ENCODE measurements at regions not wholly inside any gene's neighbourhood (a gene's known extent, or its start where the extent isn't known, plus 50 kb on each side); places are given as distances from the start of the nearest gene placed in this dataset.

- ATAC-seq (no peak), DNase-seq (no peak)
- POLR2A ChIA-PET, result no interaction called here
- no peak overlapping the region for H3K27ac Mint-ChIP-seq
- no peaks in the 10 kb centered on the region for H3K36me3 Mint-ChIP-seq (ENCODE audit: low read depth)
- CTCF ChIA-PET, result no interaction called here
- no peak overlapping the region for H3K4me3 Mint-ChIP-seq
- H3K27me3 Mint-ChIP-seq (ENCODE audit: low read depth), result no peaks in the 10 kb centered on the region
- H3K9me3 Mint-ChIP-seq (ENCODE audit: insufficient read depth), result no peaks in the 10 kb centered on the region
- H3K4me1 Mint-ChIP-seq (ENCODE audit: low read depth), result no peaks in the 10 kb centered on the region
Measured at GRCh38 chr11:133606124-133606523, 73.8 kb upstream of the OPCML start.

GRCh38 chr11:133605482-133605881 is 73.2 kb upstream of the OPCML start:
- Mint-ChIP-seq H3K4me1 (ENCODE audit: low read depth) (no peaks in the 10 kb centered on the region), H3K27ac (no peak overlapping the region), H3K36me3 (ENCODE audit: low read depth) (no peaks in the 10 kb centered on the region), H3K4me3 (no peak overlapping the region), H3K9me3 (ENCODE audit: insufficient read depth) (no peaks in the 10 kb centered on the region), H3K27me3 (ENCODE audit: low read depth) (no peaks in the 10 kb centered on the region)
- ATAC-seq (no peak), DNase-seq (no peak)
- ChIA-PET CTCF (no interaction called here), POLR2A (no interaction called here)

GRCh38 chr11:133601641-133602040 is 69.3 kb upstream of the OPCML start:
- Mint-ChIP-seq H3K4me1 (ENCODE audit: low read depth) (no peaks in the 10 kb centered on the region), H3K27ac (no peak overlapping the region), H3K27me3 (ENCODE audit: low read depth) (no peaks in the 10 kb centered on the region), H3K36me3 (ENCODE audit: low read depth) (no peaks in the 10 kb centered on the region), H3K9me3 (ENCODE audit: insufficient read depth) (no peaks in the 10 kb centered on the region), H3K4me3 (no peak overlapping the region)
- DNase-seq, result no peak
- POLR2A ChIA-PET, result no interaction called here
- ATAC-seq, result no peak
- CTCF ChIA-PET, result no interaction called here

- no peak overlapping the region for H3K4me3 Mint-ChIP-seq
- no peaks in the 10 kb centered on the region for H3K27me3 Mint-ChIP-seq (ENCODE audit: low read depth)
- no peaks in the 10 kb centered on the region for H3K36me3 Mint-ChIP-seq (ENCODE audit: low read depth)
- no peaks in the 10 kb centered on the region for H3K9me3 Mint-ChIP-seq (ENCODE audit: insufficient read depth)
- no peak overlapping the region for H3K27ac Mint-ChIP-seq
- CTCF ChIA-PET, result no interaction called here
- ATAC-seq (no peak), DNase-seq (no peak)
- H3K4me1 Mint-ChIP-seq (ENCODE audit: low read depth), result no peaks in the 10 kb centered on the region
- POLR2A ChIA-PET, result no interaction called here
Measured at GRCh38 chr11:133600786-133601185, 68.5 kb upstream of the OPCML start.

- no peaks in the 10 kb centered on the region for H3K9me3 Mint-ChIP-seq (ENCODE audit: insufficient read depth)
- H3K27ac Mint-ChIP-seq, result no peak overlapping the region
- DNase-seq (no peak), ATAC-seq (no peak)
- no peaks in the 10 kb centered on the region for H3K4me1 Mint-ChIP-seq (ENCODE audit: low read depth)
- CTCF ChIA-PET, result no interaction called here
- no peak overlapping the region for H3K4me3 Mint-ChIP-seq
- POLR2A ChIA-PET, result no interaction called here
- no peaks in the 10 kb centered on the region for H3K27me3 Mint-ChIP-seq (ENCODE audit: low read depth)
- H3K36me3 Mint-ChIP-seq (ENCODE audit: low read depth), result no peaks in the 10 kb centered on the region
Measured at GRCh38 chr11:133600306-133600705, 68.0 kb upstream of the OPCML start.

GRCh38 chr11:133598906-133599305 is 66.6 kb upstream of the OPCML start:
- no peak overlapping the region for H3K4me3 Mint-ChIP-seq
- no peaks in the 10 kb centered on the region for H3K36me3 Mint-ChIP-seq (ENCODE audit: low read depth)
- POLR2A ChIA-PET, result no interaction called here
- no peaks in the 10 kb centered on the region for H3K9me3 Mint-ChIP-seq (ENCODE audit: insufficient read depth)
- no peak for DNase-seq
- ATAC-seq, result no peak
- H3K4me1 Mint-ChIP-seq (ENCODE audit: low read depth), result no peaks in the 10 kb centered on the region
- no peaks in the 10 kb centered on the region for H3K27me3 Mint-ChIP-seq (ENCODE audit: low read depth)
- CTCF ChIA-PET, result no interaction called here
- no peak overlapping the region for H3K27ac Mint-ChIP-seq

GRCh38 chr11:133597236-133597635 is 64.9 kb upstream of the OPCML start:
- H3K4me1 Mint-ChIP-seq (ENCODE audit: low read depth), result no peaks in the 10 kb centered on the region
- no peak for ATAC-seq
- H3K36me3 Mint-ChIP-seq (ENCODE audit: low read depth), result no peaks in the 10 kb centered on the region
- no peaks in the 10 kb centered on the region for H3K9me3 Mint-ChIP-seq (ENCODE audit: insufficient read depth)
- DNase-seq, result no peak
- H3K27ac Mint-ChIP-seq, result no peak overlapping the region
- ChIA-PET POLR2A (no interaction called here), CTCF (no interaction called here)
- no peaks in the 10 kb centered on the region for H3K27me3 Mint-ChIP-seq (ENCODE audit: low read depth)
- no peak overlapping the region for H3K4me3 Mint-ChIP-seq

GRCh38 chr11:133595998-133596590 is 63.8 kb upstream of the OPCML start:
- no peaks in the 10 kb centered on the region for H3K36me3 Mint-ChIP-seq (ENCODE audit: low read depth)
- H3K9me3 Mint-ChIP-seq (ENCODE audit: insufficient read depth), result no peaks in the 10 kb centered on the region
- no peak overlapping the region for H3K27ac Mint-ChIP-seq
- ChIA-PET CTCF (no interaction called here), POLR2A (no interaction called here)
- no peaks in the 10 kb centered on the region for H3K4me1 Mint-ChIP-seq (ENCODE audit: low read depth)
- H3K4me3 Mint-ChIP-seq, result no peak overlapping the region
- H3K27me3 Mint-ChIP-seq (ENCODE audit: low read depth), result no peaks in the 10 kb centered on the region
- DNase-seq (no peak), ATAC-seq (no peak)

- no peaks in the 10 kb centered on the region for H3K9me3 Mint-ChIP-seq (ENCODE audit: insufficient read depth)
- H3K4me3 Mint-ChIP-seq, result no peak overlapping the region
- DNase-seq (no peak), ATAC-seq (no peak)
- H3K4me1 Mint-ChIP-seq (ENCODE audit: low read depth), result no peaks in the 10 kb centered on the region
- no peaks in the 10 kb centered on the region for H3K36me3 Mint-ChIP-seq (ENCODE audit: low read depth)
- H3K27me3 Mint-ChIP-seq (ENCODE audit: low read depth), result no peaks in the 10 kb centered on the region
- POLR2A ChIA-PET, result no interaction called here
- CTCF ChIA-PET, result no interaction called here
- H3K27ac Mint-ChIP-seq, result no peak overlapping the region
Measured at GRCh38 chr11:133593036-133593435, 60.7 kb upstream of the OPCML start.

GRCh38 chr11:133586903-133587517 is 54.7 kb upstream of the OPCML start:
- CTCF ChIA-PET, result no interaction called here

GRCh38 chr11:133582750-133583149 is 50.4 kb upstream of the OPCML start:
- no peaks in the 10 kb centered on the region for H3K27me3 Mint-ChIP-seq (ENCODE audit: low read depth)
- no peaks in the 10 kb centered on the region for H3K9me3 Mint-ChIP-seq (ENCODE audit: insufficient read depth)
- ChIA-PET CTCF (no interaction called here), POLR2A (no interaction called here)
- no peak overlapping the region for H3K4me3 Mint-ChIP-seq
- no peaks in the 10 kb centered on the region for H3K4me1 Mint-ChIP-seq (ENCODE audit: low read depth)
- ATAC-seq (no peak), DNase-seq (no peak)
- H3K27ac Mint-ChIP-seq, result no peak overlapping the region
- H3K36me3 Mint-ChIP-seq (ENCODE audit: low read depth), result no peaks in the 10 kb centered on the region

More at GRCh38 chr11:133586903-133587517, 54.7 kb upstream of the OPCML start:
- Mint-ChIP-seq H3K36me3 (ENCODE audit: low read depth) (no peaks in the 10 kb centered on the region), H3K9me3 (ENCODE audit: insufficient read depth) (no peaks in the 10 kb centered on the region), H3K4me3 (no peak overlapping the region), H3K27ac (no peak overlapping the region), H3K27me3 (ENCODE audit: low read depth) (no peaks in the 10 kb centered on the region), H3K4me1 (ENCODE audit: low read depth) (no peaks in the 10 kb centered on the region)
- ATAC-seq (no peak), DNase-seq (no peak)
- POLR2A ChIA-PET, result no interaction called here

GRCh38 chr11:133582326-133582725 is 50.0 kb upstream of the OPCML start:
- CTCF ChIA-PET, result no interaction called here
- no peaks in the 10 kb centered on the region for H3K4me1 Mint-ChIP-seq (ENCODE audit: low read depth)
- no peaks in the 10 kb centered on the region for H3K27me3 Mint-ChIP-seq (ENCODE audit: low read depth)
- no peaks in the 10 kb centered on the region for H3K9me3 Mint-ChIP-seq (ENCODE audit: insufficient read depth)
- H3K36me3 Mint-ChIP-seq (ENCODE audit: low read depth), result no peaks in the 10 kb centered on the region
- no peak overlapping the region for H3K27ac Mint-ChIP-seq
- ATAC-seq (no peak), DNase-seq (no peak)
- no peak overlapping the region for H3K4me3 Mint-ChIP-seq
- POLR2A ChIA-PET, result no interaction called here

Measured in activated CD8-positive, alpha-beta T cell treated with anti-CD3 and anti-CD28 coated beads, Interleukin-2, amount 10 ng/mL, durations not matched to agents 7 days and 5 days (primary cell).